ENCODE measurements at regions not wholly inside any gene's neighbourhood (a gene's known extent, or its start where the extent isn't known, plus 50 kb on each side); places are given as distances from the start of the nearest gene placed in this dataset.

GRCh38 chr20:39873286-39873685, 815.8 kb downstream of the MAFB start:
- TF ChIP-seq POLR2A (IDR thresholded peaks at IDR 0.05; ENCODE audit: low read length) (no peak), GATA1 (IDR thresholded peaks at IDR 0.05; ENCODE audit: low read depth, low read length) (no peak)
